Mesendoderm (in vitro differentiated cells): ENCODE measurements at regions not wholly inside any gene's neighbourhood (a gene's known extent, or its start where the extent isn't known, plus 50 kb on each side); places are given as distances from the start of the nearest gene placed in this dataset.
"Not testable (repeated sequence)": the region's sequence is repeated elsewhere in the genome, so short reads cannot be mapped to it uniquely, and the experiment has no call there.

Experiments used
- DNase-seq: peaks from one replicate; pipeline ENCODE4 v3.0.0; 2013
- H2AK5ac ChIP-seq: 2 replicates; pipeline ENCODE4 v1.6.1; 2013; ENCODE audit warnings: low read length, inconsistent platforms
- H2BK120ac ChIP-seq: 2 replicates; pipeline ENCODE4 v1.6.1; 2013; ENCODE audit warnings: low read depth, mild to moderate bottlenecking, low read length, moderate library complexity, mixed read lengths
- H2BK15ac ChIP-seq: replicated peaks from 2 replicates; pipeline ENCODE4 v1.6.1; 2013; ENCODE audit warnings: low read depth, mild to moderate bottlenecking, moderate library complexity
- H2BK5ac ChIP-seq: 2 replicates; pipeline ENCODE4 v1.6.1; 2013; ENCODE audit warnings: low read length, inconsistent platforms
- H3K18ac ChIP-seq: 2 replicates; pipeline ENCODE4 v1.6.1; 2013; ENCODE audit warnings: mild to moderate bottlenecking, low read length, mixed read lengths
- H3K23ac ChIP-seq: one replicate; pipeline ENCODE4 v1.6.1; 2013; ENCODE audit warnings: low read length
- H3K27ac ChIP-seq: 2 replicates; pipeline ENCODE4 v1.5.1; 2013; ENCODE audit warnings: low read depth, mild to moderate bottlenecking, inconsistent platforms, low read length, moderate library complexity
- H3K27me3 ChIP-seq: 2 replicates; pipeline ENCODE4 v1.6.1; 2013; ENCODE audit warnings: low read length, control low read depth, mild to moderate bottlenecking, inconsistent platforms; ENCODE audit not compliant: insufficient read depth, poor library complexity
- H3K36me3 ChIP-seq: 2 replicates; pipeline ENCODE4 v1.6.1; 2013; ENCODE audit warnings: low read length, inconsistent platforms; ENCODE audit not compliant: control insufficient read depth, insufficient read depth
- H3K4ac ChIP-seq: one replicate; pipeline ENCODE4 v1.6.1; 2013; ENCODE audit warnings: low read depth, mild to moderate bottlenecking, low read length, moderate library complexity
- H3K4me1 ChIP-seq: 2 replicates; pipeline ENCODE4 v1.6.1; 2013; ENCODE audit warnings: low read depth, low read length, inconsistent platforms; ENCODE audit not compliant: control insufficient read depth
- H3K4me2 ChIP-seq: 2 replicates; pipeline ENCODE4 v1.6.1; 2013; ENCODE audit warnings: low read length
- H3K4me3 ChIP-seq: 2 replicates; pipeline ENCODE4 v1.5.1; 2013; ENCODE audit warnings: mild to moderate bottlenecking, low read length
- H3K56ac ChIP-seq: one replicate; pipeline ENCODE4 v1.6.1; 2013; ENCODE audit warnings: low read length
- H3K79me1 ChIP-seq: 2 replicates; pipeline ENCODE4 v1.6.1; 2013; ENCODE audit warnings: low read length, inconsistent platforms
- H3K79me2 ChIP-seq: 2 replicates; pipeline ENCODE4 v1.6.1; 2013; ENCODE audit warnings: mild to moderate bottlenecking, low read length; ENCODE audit not compliant: control insufficient read depth, insufficient read depth
- H3K9ac ChIP-seq: 2 replicates; pipeline ENCODE4 v1.6.1; 2013; ENCODE audit warnings: low read length, inconsistent platforms
- H4K5ac ChIP-seq: one replicate; pipeline ENCODE4 v1.6.1; 2013; ENCODE audit warnings: low read length
- H4K8ac ChIP-seq: one replicate; pipeline ENCODE4 v1.6.1; 2013; ENCODE audit warnings: low read depth, mild to moderate bottlenecking, control low read depth, low read length, moderate library complexity
- WGBS: extraction: QIAGEN DNeasy Blood & Tissue Kit; methylation state at CpG from one replicate; pipeline ENCODE4 v1.1.7; 2013; ENCODE audit warnings: low lambda C conversion rate, missing lambda C conversion rate; ENCODE audit not compliant: insufficient coverage; ENCODE audit errors: extremely low coverage; 5-methylcytosine and 5-hydroxymethylcytosine counted together

- H2AK5ac ChIP-seq, H3K36me3 ChIP-seq, H3K4me3 ChIP-seq, H3K56ac ChIP-seq, H3K79me2 ChIP-seq, H3K27me3 ChIP-seq, H2BK120ac ChIP-seq, H4K8ac ChIP-seq, H4K5ac ChIP-seq, H3K79me1 ChIP-seq, H3K18ac ChIP-seq, H3K4me2 ChIP-seq, H2BK15ac ChIP-seq, H3K4ac ChIP-seq, DNase-seq, H3K27ac ChIP-seq, H3K9ac ChIP-seq, H2BK5ac ChIP-seq, H3K23ac ChIP-seq, H3K4me1 ChIP-seq: not testable (repeated sequence)
- no CpG with 5 or more reads among the region's 4 CpGs for WGBS
Measured at GRCh38 chr13:52301810-52302400, 104.1 kb downstream of the THSD1 start.

GRCh38 chr13:52298079-52298661 is 107.8 kb downstream of the THSD1 start:
- H3K23ac ChIP-seq, H3K79me1 ChIP-seq, H3K27me3 ChIP-seq, H3K36me3 ChIP-seq, H3K18ac ChIP-seq, H2AK5ac ChIP-seq, H3K4me2 ChIP-seq, H3K9ac ChIP-seq, H2BK120ac ChIP-seq, H2BK15ac ChIP-seq, DNase-seq, H3K4me3 ChIP-seq, H3K79me2 ChIP-seq, H2BK5ac ChIP-seq, H3K27ac ChIP-seq, H3K56ac ChIP-seq, H3K4me1 ChIP-seq, H3K4ac ChIP-seq, H4K8ac ChIP-seq, H4K5ac ChIP-seq: not testable (repeated sequence)
- no CpG with 5 or more reads among the region's 5 CpGs for WGBS

- not testable (repeated sequence) for H4K8ac ChIP-seq, H2BK120ac ChIP-seq, H2BK5ac ChIP-seq, H3K27ac ChIP-seq, H3K4ac ChIP-seq, H3K79me2 ChIP-seq, H3K79me1 ChIP-seq, H3K36me3 ChIP-seq, H3K4me2 ChIP-seq, H3K9ac ChIP-seq, H2BK15ac ChIP-seq, H3K4me3 ChIP-seq, H3K56ac ChIP-seq, H3K23ac ChIP-seq, H4K5ac ChIP-seq, H3K27me3 ChIP-seq, DNase-seq, H2AK5ac ChIP-seq, H3K18ac ChIP-seq, H3K4me1 ChIP-seq
- WGBS, result no CpG with 5 or more reads among the region's 6 CpGs
Measured at GRCh38 chr13:52288891-52289290, 117.1 kb downstream of the THSD1 start.

GRCh38 chr13:52281387-52281786 is 122.0 kb upstream of the NEK3 start:
- not testable (repeated sequence) for H4K8ac ChIP-seq, DNase-seq, H2BK15ac ChIP-seq, H3K79me1 ChIP-seq, H4K5ac ChIP-seq, H3K27ac ChIP-seq, H3K4ac ChIP-seq, H2BK5ac ChIP-seq, H3K4me2 ChIP-seq, H3K4me1 ChIP-seq, H2BK120ac ChIP-seq, H3K18ac ChIP-seq, H3K36me3 ChIP-seq, H2AK5ac ChIP-seq, H3K56ac ChIP-seq, H3K4me3 ChIP-seq, H3K79me2 ChIP-seq, H3K9ac ChIP-seq, H3K23ac ChIP-seq, H3K27me3 ChIP-seq
- no CpG with 5 or more reads among the region's 2 CpGs for WGBS

- not testable (repeated sequence) for H3K27me3 ChIP-seq, H3K36me3 ChIP-seq, DNase-seq, H3K4me2 ChIP-seq, H2BK5ac ChIP-seq, H3K9ac ChIP-seq, H3K4ac ChIP-seq, H3K23ac ChIP-seq, H4K5ac ChIP-seq, H3K56ac ChIP-seq, H2BK15ac ChIP-seq, H3K79me2 ChIP-seq, H3K27ac ChIP-seq, H3K79me1 ChIP-seq, H2AK5ac ChIP-seq, H2BK120ac ChIP-seq, H3K4me1 ChIP-seq, H4K8ac ChIP-seq, H3K18ac ChIP-seq, H3K4me3 ChIP-seq
- WGBS, result no CpG with 5 or more reads among the region's 1 CpG
Measured at GRCh38 chr13:52279408-52279807, 120.0 kb upstream of the NEK3 start.

GRCh38 chr13:52254299-52254698 is 94.9 kb upstream of the NEK3 start:
- H3K56ac ChIP-seq, result not testable (repeated sequence)

More at GRCh38 chr13:52254299-52254698, 94.9 kb upstream of the NEK3 start:
- not testable (repeated sequence) for H4K8ac ChIP-seq, H3K9ac ChIP-seq, H3K23ac ChIP-seq, H2AK5ac ChIP-seq, H3K27me3 ChIP-seq, H3K27ac ChIP-seq, H3K79me1 ChIP-seq, H3K4me2 ChIP-seq, H3K4me3 ChIP-seq, H3K4me1 ChIP-seq, H3K36me3 ChIP-seq, H3K79me2 ChIP-seq, H2BK15ac ChIP-seq, H4K5ac ChIP-seq, DNase-seq, H2BK5ac ChIP-seq, H3K18ac ChIP-seq, H2BK120ac ChIP-seq, H3K4ac ChIP-seq
- no CpG with 5 or more reads among the region's 24 CpGs for WGBS
